ENCODE measurements at regions not wholly inside any gene's neighbourhood (a gene's known extent, or its start where the extent isn't known, plus 50 kb on each side); places are given as distances from the start of the nearest gene placed in this dataset.
"Not testable (repeated sequence)": the region's sequence is repeated elsewhere in the genome, so short reads cannot be mapped to it uniquely, and the experiment has no call there.

DNA sequence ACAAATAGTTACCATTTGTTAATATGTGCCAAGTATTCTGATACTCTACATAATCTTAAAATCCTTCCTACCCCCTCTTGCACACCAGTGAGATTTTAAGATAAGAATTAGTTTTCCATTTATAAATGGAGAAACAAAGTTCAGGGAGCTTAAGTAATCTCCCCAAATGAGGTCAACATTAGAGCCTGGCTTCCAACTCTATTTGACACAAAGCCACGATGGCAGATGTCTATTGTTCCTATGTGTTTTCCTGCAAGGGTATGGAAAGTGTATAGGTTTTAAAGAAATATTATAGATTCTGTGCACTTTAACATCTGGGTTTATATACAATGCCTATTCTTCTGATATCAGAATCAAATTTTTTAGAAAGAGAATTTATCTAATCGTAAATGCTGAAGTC, 143.9 kb upstream of the SEMA3C start:
- no peaks in the 10 kb centered on the region for H3K36me3 ChIP-seq
- no peak overlapping the region for H3K4me3 ChIP-seq
- no peaks in the 10 kb centered on the region for H3K27me3 ChIP-seq
- no peak for DNase-seq
- no peaks in the 10 kb centered on the region for H3K9me3 ChIP-seq
- H3K4me1 ChIP-seq, result no peaks in the 10 kb centered on the region
- no peak for TF ChIP-seq CTCF (IDR thresholded peaks at IDR 0.05)
- TF ChIP-seq POLR2A (IDR thresholded peaks at IDR 0.05), result no peak
- no peak overlapping the region for H3K27ac ChIP-seq

- not testable (repeated sequence) for H3K4me3 ChIP-seq, H3K36me3 ChIP-seq, H3K4me1 ChIP-seq, H3K27ac ChIP-seq, H3K9me3 ChIP-seq, DNase-seq, H3K27me3 ChIP-seq
These were observed 138.6 kb upstream of the SEMA3C start for GRCh38 chr7:81057469-81057868.

- Histone ChIP-seq H3K27me3 (no peaks in the 10 kb centered on the region), H3K36me3 (no peaks in the 10 kb centered on the region), H3K4me3 (no peak overlapping the region), H3K9me3 (no peaks in the 10 kb centered on the region), H3K4me1 (no peaks in the 10 kb centered on the region), H3K27ac (no peak overlapping the region)
- TF ChIP-seq CTCF (IDR thresholded peaks at IDR 0.05), result no peak
- no peak for TF ChIP-seq POLR2A (IDR thresholded peaks at IDR 0.05)
- DNase-seq, result no peak
These were observed 134.8 kb upstream of the SEMA3C start for GRCh38 chr7:81053623-81054022.

DNA sequence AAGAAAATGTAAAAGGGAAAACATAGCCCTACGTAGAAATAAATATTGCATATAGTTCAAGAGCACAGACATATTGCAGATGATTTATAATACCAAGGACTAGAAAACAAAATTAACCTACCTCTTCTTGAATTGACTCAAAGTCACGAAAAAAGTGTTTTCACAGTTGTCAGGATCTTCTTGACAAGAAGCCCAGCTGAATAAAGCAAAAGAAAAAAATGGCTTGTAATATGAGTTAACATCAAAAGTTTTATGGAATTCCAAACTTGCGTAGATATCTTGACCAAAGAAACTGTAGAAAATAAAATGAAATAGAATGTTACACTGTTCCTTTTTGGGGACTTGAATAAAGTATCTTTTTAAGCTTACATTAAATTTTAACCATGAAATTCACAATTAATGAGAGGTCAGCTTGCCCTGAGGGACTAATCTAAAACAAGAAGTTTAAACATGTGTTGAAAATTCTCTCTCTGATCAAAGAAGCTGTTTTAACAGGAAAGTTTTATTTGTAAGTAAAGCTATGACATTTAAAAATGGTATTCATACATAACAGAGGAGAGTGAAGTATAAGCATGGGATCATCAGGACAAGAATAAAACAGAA, 133.1 kb upstream of the SEMA3C start:
- no peaks in the 10 kb centered on the region for H3K4me1 ChIP-seq
- no peak for DNase-seq
- H3K4me3 ChIP-seq, result no peak overlapping the region
- no peak for TF ChIP-seq POLR2A (IDR thresholded peaks at IDR 0.05)
- no peak for TF ChIP-seq CTCF (IDR thresholded peaks at IDR 0.05)
- H3K27ac ChIP-seq, result no peak overlapping the region
- H3K36me3 ChIP-seq, result no peaks in the 10 kb centered on the region
- H3K9me3 ChIP-seq, result peaks cover 0 to 7% (median 3%) of the 10 kb centered on the region in 4 donors
- no peaks in the 10 kb centered on the region for H3K27me3 ChIP-seq

DNA sequence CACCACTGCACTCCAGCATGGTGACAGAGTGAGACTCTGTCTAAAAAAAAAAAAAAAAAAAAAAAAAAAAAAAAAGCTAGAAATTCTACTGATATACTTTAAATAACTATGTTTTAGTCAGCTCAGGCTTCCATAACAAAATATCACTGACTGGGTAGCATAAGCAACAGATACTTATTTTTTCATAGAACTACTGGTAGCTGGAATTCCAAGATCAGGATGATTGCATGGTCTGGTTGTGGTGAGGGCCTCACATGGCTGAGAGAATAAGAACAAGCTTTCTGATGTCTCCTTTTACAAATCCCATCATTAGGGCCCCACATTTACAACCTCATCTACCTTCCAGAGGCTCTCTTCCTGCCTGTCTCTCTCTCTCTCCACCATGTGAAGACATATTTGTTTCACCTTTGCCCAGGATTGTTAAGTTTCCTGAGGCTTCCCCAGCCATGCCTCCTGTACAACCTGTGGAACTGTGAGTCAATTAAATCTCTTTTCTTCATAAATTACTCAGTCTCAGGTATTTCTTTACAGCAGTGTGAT, 126.7 kb upstream of the SEMA3C start:
- TF ChIP-seq POLR2A (IDR thresholded peaks at IDR 0.05), result no peak
- no peaks in the 10 kb centered on the region for H3K36me3 ChIP-seq
- no peaks in the 10 kb centered on the region for H3K27me3 ChIP-seq
- H3K27ac ChIP-seq, result no peak overlapping the region
- H3K4me3 ChIP-seq, result no peak overlapping the region
- no peak for DNase-seq
- H3K9me3 ChIP-seq, result peaks cover 0 to 10% (median 3%) of the 10 kb centered on the region in 4 donors
- no peaks in the 10 kb centered on the region for H3K4me1 ChIP-seq

DNA sequence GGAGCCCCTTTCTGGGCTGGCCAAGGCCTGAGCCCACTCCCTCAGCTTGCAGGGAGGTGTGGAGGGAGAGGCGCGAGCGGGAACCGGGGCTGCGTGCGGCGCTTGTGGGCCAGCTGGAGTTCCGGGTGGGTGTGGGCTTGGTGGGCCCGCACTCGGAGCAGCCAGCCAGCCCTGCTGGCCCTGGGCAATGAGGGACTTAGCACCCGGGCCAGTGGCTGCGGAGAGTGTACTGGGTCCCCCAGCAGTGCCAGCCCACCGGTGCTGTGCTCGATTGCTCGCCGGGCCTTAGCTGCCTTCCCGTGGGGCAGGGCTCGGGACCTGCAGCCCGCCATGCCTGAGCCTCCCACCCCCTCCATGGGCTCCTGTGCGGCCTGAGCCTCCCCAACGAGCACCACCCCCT, 123.8 kb upstream of the SEMA3C start:
- H3K9me3 ChIP-seq, H3K4me3 ChIP-seq, DNase-seq, H3K27ac ChIP-seq, H3K4me1 ChIP-seq, H3K36me3 ChIP-seq, H3K27me3 ChIP-seq: not testable (repeated sequence)

GRCh38 chr7:81040496-81040895, 121.6 kb upstream of the SEMA3C start:
- no peaks in the 10 kb centered on the region for H3K36me3 ChIP-seq
- DNase-seq, result no peak
- H3K9me3 ChIP-seq, result no peaks in the 10 kb centered on the region
- TF ChIP-seq CTCF (IDR thresholded peaks at IDR 0.05) (no peak), POLR2A (IDR thresholded peaks at IDR 0.05) (no peak)
- H3K27me3 ChIP-seq, result no peaks in the 10 kb centered on the region
- H3K27ac ChIP-seq, result no peak overlapping the region
- H3K4me1 ChIP-seq, result no peaks in the 10 kb centered on the region
- no peak overlapping the region for H3K4me3 ChIP-seq
